SK-N-SH treated with all-trans-retinoic acid at 6 μM for 48 hours (cell line): ENCODE measurements at regions not wholly inside any gene's neighbourhood (a gene's known extent, or its start where the extent isn't known, plus 50 kb on each side); places are given as distances from the start of the nearest gene placed in this dataset.
"Not testable (repeated sequence)": the region's sequence is repeated elsewhere in the genome, so short reads cannot be mapped to it uniquely, and the experiment has no call there.

Experiments used
- ATAC-seq: fragments of 200-7000 bp; cut with Tn5 transposase; 3 replicates; pipeline ENCODE4 v1.9.1; 2020; ENCODE audit warnings: mild to moderate bottlenecking, moderate library complexity
- BACH2 ChIP-seq: fragments of 250-450 bp; sonication (Bioruptor Pico); IDR thresholded peaks from 2 replicates; pipeline ENCODE4 v1.9.0; 2021; ENCODE audit warnings: mild to moderate bottlenecking, borderline replicate concordance
- CREB5 ChIP-seq: fragments of 250-450 bp; sonication (Bioruptor Pico); IDR thresholded peaks from 2 replicates; pipeline ENCODE4 v1.5.1; 2020; ENCODE audit warnings: low read depth, mild to moderate bottlenecking, moderate library complexity
- CSDC2 ChIP-seq: fragments of 250-450 bp; sonication (Bioruptor Pico); IDR thresholded peaks from 2 replicates; pipeline ENCODE4 v1.5.0; 2020; ENCODE audit warnings: mild to moderate bottlenecking, moderate library complexity
- CSRNP3 ChIP-seq: fragments of 250-450 bp; sonication (Bioruptor Pico); IDR thresholded peaks from 2 replicates; pipeline ENCODE4 v1.5.1; 2021; ENCODE audit warnings: mild to moderate bottlenecking, moderate library complexity
- ESRRG ChIP-seq: fragments of 250-450 bp; sonication (Bioruptor Pico); IDR thresholded peaks from 2 replicates; pipeline ENCODE4 v1.6.1; 2021; ENCODE audit warnings: mild to moderate bottlenecking
- GLIS3 ChIP-seq: fragments of 250-450 bp; sonication (Bioruptor Pico); IDR thresholded peaks from 2 replicates; pipeline ENCODE4 v1.5.0; 2020; ENCODE audit warnings: mild to moderate bottlenecking, moderate library complexity
- ISL1 ChIP-seq: fragments of 250-450 bp; sonication (Bioruptor Pico); IDR thresholded peaks from 2 replicates; pipeline ENCODE4 v2.1.2; 2022; ENCODE audit warnings: mild to moderate bottlenecking, moderate library complexity
- OSR1 ChIP-seq: fragments of 250-450 bp; sonication (Bioruptor Pico); IDR thresholded peaks from 2 replicates; pipeline ENCODE4 v1.8.0; 2022; ENCODE audit warnings: moderate library complexity, mild to moderate bottlenecking, inconsistent platforms
- PATZ1 ChIP-seq: fragments of 250-450 bp; sonication (Bioruptor Pico); IDR thresholded peaks from 2 replicates; pipeline ENCODE4 v1.8.0; 2020; ENCODE audit warnings: mild to moderate bottlenecking, moderate library complexity, borderline replicate concordance
- POU6F1 ChIP-seq: fragments of 250-450 bp; sonication (Bioruptor Pico); IDR thresholded peaks from 2 replicates; pipeline ENCODE4 v1.8.0; 2021; ENCODE audit warnings: low read depth, mild to moderate bottlenecking, moderate library complexity, borderline replicate concordance
- PPARA ChIP-seq: fragments of 250-450 bp; sonication (Bioruptor Pico); IDR thresholded peaks from 2 replicates; pipeline ENCODE4 v1.5.0; 2020; ENCODE audit warnings: mild to moderate bottlenecking, borderline replicate concordance
- RARB ChIP-seq: fragments of 250-450 bp; sonication (Bioruptor Pico); IDR thresholded peaks from 2 replicates; pipeline ENCODE4 v1.8.0; 2021; ENCODE audit warnings: mild to moderate bottlenecking, moderate library complexity
- SNAI2 ChIP-seq: fragments of 250-450 bp; sonication (Bioruptor Pico); IDR thresholded peaks from 2 replicates; pipeline ENCODE4 v1.5.0; 2020; ENCODE audit warnings: mild to moderate bottlenecking, moderate library complexity
- TCF4 ChIP-seq: fragments of 250-450 bp; sonication (Bioruptor Pico); IDR thresholded peaks from 2 replicates; pipeline ENCODE4 v1.8.0; 2021; ENCODE audit warnings: mild to moderate bottlenecking, moderate library complexity, borderline replicate concordance
- TOX ChIP-seq: fragments of 250-450 bp; sonication (Bioruptor Pico); IDR thresholded peaks from 2 replicates; pipeline ENCODE4 v1.8.0; 2021; ENCODE audit warnings: mild to moderate bottlenecking, moderate library complexity, borderline replicate concordance
- TSHZ2 ChIP-seq: fragments of 250-450 bp; sonication (Bioruptor Pico); IDR thresholded peaks from 2 replicates; pipeline ENCODE4 v1.5.0; 2020; ENCODE audit warnings: mild to moderate bottlenecking, moderate library complexity
- ZFP3 ChIP-seq: fragments of 250-450 bp; sonication (Bioruptor Pico); IDR thresholded peaks from 2 replicates; pipeline ENCODE4 v1.5.0; 2020; ENCODE audit warnings: mild to moderate bottlenecking, moderate library complexity
- ZFP30 ChIP-seq: fragments of 450-650 bp; formaldehyde crosslinking; IDR thresholded peaks from 2 replicates; pipeline ENCODE4 v1.5.0; 2022; ENCODE audit warnings: mild to moderate bottlenecking, moderate library complexity
- ZNF565 ChIP-seq: fragments of 450-650 bp; formaldehyde crosslinking; conservative IDR thresholded peaks from 2 replicates; pipeline ENCODE4 v1.5.0; 2020; ENCODE audit warnings: low read depth, mild to moderate bottlenecking, moderate library complexity
- ZNF70 ChIP-seq: fragments of 450-650 bp; formaldehyde crosslinking; IDR thresholded peaks from 2 replicates; pipeline ENCODE4 v1.5.0; 2020; ENCODE audit warnings: mild to moderate bottlenecking, moderate library complexity
- ZNF8 ChIP-seq: fragments of 450-650 bp; formaldehyde crosslinking; IDR thresholded peaks from 2 replicates; pipeline ENCODE4 v1.5.0; 2020; ENCODE audit warnings: mild to moderate bottlenecking, moderate library complexity

GRCh38 chr4:134070174-134070573, 131.4 kb downstream of the PABPC4L start:
- no peak for ATAC-seq
- TF ChIP-seq BACH2 = no peak
- no peak for TF ChIP-seq CSDC2
- TF ChIP-seq, all 23 proteins: peak for 0

- TF ChIP-seq OSR1 (CRISPR knock-in tag) (no peak), ZFP30 (no peak), ZNF8 (CRISPR knock-in tag) (no peak), TOX (CRISPR knock-in tag) (no peak), ISL1 (CRISPR knock-in tag) (no peak), BACH2 (no peak), ESRRG (CRISPR knock-in tag) (no peak), ZNF565 (CRISPR knock-in tag) (no peak), GLIS3 (no peak), TSHZ2 (CRISPR knock-in tag) (no peak), SNAI2 (CRISPR knock-in tag) (no peak), TCF4 (CRISPR knock-in tag) (no peak), CSRNP3 (CRISPR knock-in tag) (no peak), PPARA (CRISPR knock-in tag) (no peak), ZNF70 (CRISPR knock-in tag) (no peak), ZFP3 (no peak), POU6F1 (CRISPR knock-in tag) (no peak), CREB5 (no peak), PATZ1 (CRISPR knock-in tag) (no peak)
- no peak for ATAC-seq
Measured at GRCh38 chr4:134057356-134057755, 144.2 kb downstream of the PABPC4L start.

- ATAC-seq = not testable (repeated sequence)
Measured at GRCh38 chr4:134046221-134046620, 155.4 kb downstream of the PABPC4L start.

- no peak for TF ChIP-seq ZNF70 (CRISPR knock-in tag)
- TF ChIP-seq OSR1 (CRISPR knock-in tag) = no peak
- TF ChIP-seq BACH2 = no peak
- TF ChIP-seq RARB (CRISPR knock-in tag) = no peak
- TF ChIP-seq TSHZ2 (CRISPR knock-in tag) = no peak
- TF ChIP-seq CREB5 = no peak
- TF ChIP-seq TOX (CRISPR knock-in tag) = no peak
- no peak for TF ChIP-seq CSDC2
- ATAC-seq = no peak
Measured at GRCh38 chr4:134045411-134045810, 156.2 kb downstream of the PABPC4L start.
